ENCODE measurements at regions not wholly inside any gene's neighbourhood (a gene's known extent, or its start where the extent isn't known, plus 50 kb on each side); places are given as distances from the start of the nearest gene placed in this dataset.
A peak's percentile ranks its signal among the peaks of the same experiment; 100 is the strongest.
"Not testable (repeated sequence)": the region's sequence is repeated elsewhere in the genome, so short reads cannot be mapped to it uniquely, and the experiment has no call there.

DNA sequence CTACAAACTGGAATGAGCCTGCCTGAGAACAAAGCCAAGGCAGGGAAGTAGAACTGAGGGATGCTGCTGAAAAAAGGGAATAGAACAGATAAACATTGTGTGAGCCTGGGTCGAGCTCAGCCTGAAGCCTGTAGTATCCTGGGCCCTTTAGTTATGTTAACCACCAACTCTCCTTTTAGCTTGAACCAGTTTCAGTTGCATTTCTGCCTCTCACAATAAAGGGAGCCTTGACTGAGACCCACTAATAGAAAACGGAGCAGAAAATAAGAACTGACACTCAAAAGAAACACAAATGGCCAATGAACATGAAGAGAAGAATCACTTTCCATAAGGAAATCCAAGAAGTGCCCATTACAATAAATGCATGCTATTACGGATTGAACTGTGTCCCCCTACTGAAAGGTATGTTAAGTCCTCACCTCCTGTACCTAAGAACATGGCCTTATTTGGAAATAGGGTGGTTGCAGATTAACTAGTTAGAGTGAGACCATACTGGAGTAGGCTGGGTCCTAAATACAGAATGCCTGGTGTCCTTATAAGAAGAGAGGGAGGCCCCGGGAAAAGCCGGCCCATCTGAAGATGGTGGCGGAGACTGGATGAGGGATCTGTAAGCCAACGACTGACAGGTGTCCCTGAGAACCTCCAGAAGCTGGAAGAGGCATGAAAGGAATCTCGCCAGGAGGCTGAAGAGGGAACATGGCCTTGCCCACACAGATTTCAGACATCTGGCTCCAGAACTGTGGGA is 4423.0 kb upstream of the TPTE start:
- DNase-seq (ENCODE audit: low spot score); H3K4me2 ChIP-seq (ENCODE audit: low read depth, low read length); intact Hi-C loops (cut with micrococcal nuclease; ENCODE audit: unreplicated experiment); CTCF ChIA-PET (ENCODE audit: low intra/inter-chr PET ratio, low total read pairs); H2AFZ ChIP-seq (ENCODE audit: low read length); BruUV-seq (replicated peaks); H4K20me1 ChIP-seq (ENCODE audit: insufficient read depth, low read length); H3K4me3 ChIP-seq (replicated peaks in 1 of 3; ENCODE audit: insufficient read depth in 1 of 3, low read depth in 2 of 3, low read length in 3 of 3); H3K27me3 ChIP-seq (ENCODE audit: control insufficient read depth in 1 of 2, insufficient read depth in 2 of 2, low read length in 2 of 2); H3K9me3 ChIP-seq (ENCODE audit: low read length); POLR2A ChIA-PET; FAIRE-seq; H3K79me2 ChIP-seq (ENCODE audit: insufficient read depth, low read length); H3K36me3 ChIP-seq (replicated peaks in 1 of 2; ENCODE audit: control insufficient read depth in 1 of 2, insufficient read depth in 2 of 2, low read length in 2 of 2); in situ Hi-C loops (cut with HindIII; ENCODE audit: extremely low pct_ligation_motif_present, low pct_unique_long_range_greater_than_20kb); H3K9ac ChIP-seq (ENCODE audit: insufficient read depth, low read depth, low read length): not testable (repeated sequence)
- TF ChIP-seq MED1 (CRISPR knock-in tag; IDR thresholded peaks at IDR 0.05): peak; percentile 50; the same call in 1 of the 2 replicates
- TF ChIP-seq, protein P1, sequence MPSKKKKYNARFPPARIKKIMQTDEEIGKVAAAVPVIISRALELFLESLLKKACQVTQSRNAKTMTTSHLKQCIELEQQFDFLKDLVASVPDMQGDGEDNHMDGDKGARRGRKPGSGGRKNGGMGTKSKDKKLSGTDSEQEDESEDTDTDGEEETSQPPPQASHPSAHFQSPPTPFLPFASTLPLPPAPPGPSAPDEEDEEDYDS (CRISPR knock-in tag; IDR thresholded peaks at IDR 0.05): peak; percentile 55; the same call in 1 of the 2 replicates
- WGBS (ENCODE audit: low lambda C conversion rate): 48% methylated on average over 3 of the region's 8 CpGs
- ATAC-seq: peak; percentile 67
- Histone ChIP-seq H3K27ac (ENCODE audit: extremely low read length, insufficient read depth, low read length) (peak overlapping the region; percentile 73), H3K4me1 (ENCODE audit: insufficient read depth, low read length) (peaks cover 16% of the 10 kb centered on the region)

DNA sequence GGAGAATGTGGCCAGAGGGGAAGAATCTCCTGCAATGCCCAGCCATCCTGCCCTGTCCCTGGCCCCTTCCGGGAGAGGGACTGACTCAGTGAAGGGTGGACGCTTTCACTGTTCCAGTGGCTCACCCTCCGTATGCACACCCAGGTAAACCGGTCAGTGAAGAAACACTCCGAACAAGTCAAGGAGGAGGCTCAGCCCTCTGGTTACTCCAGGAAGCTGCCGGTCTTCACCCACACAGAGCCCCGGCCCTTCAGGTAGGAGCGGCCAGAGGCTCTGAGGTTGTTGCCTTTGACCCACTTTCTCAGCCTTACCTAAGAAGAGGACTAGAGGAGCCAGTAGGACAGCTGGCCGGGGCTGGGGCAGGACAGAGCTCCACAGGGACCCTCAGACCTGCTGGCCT is 4419.8 kb upstream of the TPTE start:
- H3K27me3 ChIP-seq (ENCODE audit: control insufficient read depth in 1 of 2, insufficient read depth in 2 of 2, low read length in 2 of 2); DNase-seq (ENCODE audit: low spot score); BruUV-seq (replicated peaks); in situ Hi-C loops (cut with HindIII; ENCODE audit: extremely low pct_ligation_motif_present, low pct_unique_long_range_greater_than_20kb); H3K9ac ChIP-seq (ENCODE audit: insufficient read depth, low read depth, low read length); FAIRE-seq; H3K9me3 ChIP-seq (ENCODE audit: low read length); H3K4me2 ChIP-seq (ENCODE audit: low read depth, low read length); H3K79me2 ChIP-seq (ENCODE audit: insufficient read depth, low read length); POLR2A ChIA-PET; H3K27ac ChIP-seq (ENCODE audit: extremely low read length, insufficient read depth, low read length); H3K36me3 ChIP-seq (replicated peaks in 1 of 2; ENCODE audit: control insufficient read depth in 1 of 2, insufficient read depth in 2 of 2, low read length in 2 of 2); intact Hi-C loops (cut with micrococcal nuclease; ENCODE audit: unreplicated experiment); ATAC-seq; CTCF ChIA-PET (ENCODE audit: low intra/inter-chr PET ratio, low total read pairs); H2AFZ ChIP-seq (ENCODE audit: low read length); H3K4me3 ChIP-seq (replicated peaks in 1 of 3; ENCODE audit: insufficient read depth in 1 of 3, low read depth in 2 of 3, low read length in 3 of 3); H4K20me1 ChIP-seq (ENCODE audit: insufficient read depth, low read length): not testable (repeated sequence)
- WGBS (ENCODE audit: low lambda C conversion rate): no CpG with 5 or more reads among the region's 9 CpGs
- H3K4me1 ChIP-seq (ENCODE audit: insufficient read depth, low read length): peaks cover 16% of the 10 kb centered on the region

DNA sequence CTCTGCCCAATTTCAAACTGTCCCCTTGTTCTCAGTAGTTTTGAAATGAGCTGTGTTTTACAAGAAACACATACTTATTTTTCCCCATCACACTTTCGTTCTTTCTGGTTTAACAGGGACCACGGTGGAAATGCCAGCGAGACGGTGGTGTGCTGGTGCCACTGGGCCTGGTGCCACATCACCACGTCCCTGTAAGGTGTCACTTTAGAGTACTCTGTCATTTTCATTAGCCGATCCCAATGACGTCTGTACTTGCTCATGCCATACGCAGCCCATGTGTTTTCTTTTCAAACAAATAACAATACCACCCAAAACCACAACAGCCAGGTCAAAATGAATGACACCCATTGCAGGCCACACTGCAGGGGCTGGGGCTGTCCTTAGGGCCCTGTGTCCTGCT is 4416.8 kb upstream of the TPTE start:
- H3K9ac ChIP-seq (ENCODE audit: insufficient read depth, low read depth, low read length); ATAC-seq; H3K27ac ChIP-seq (ENCODE audit: extremely low read length, insufficient read depth, low read length); FAIRE-seq; CTCF ChIA-PET (ENCODE audit: low intra/inter-chr PET ratio, low total read pairs); POLR2A ChIA-PET; in situ Hi-C loops (cut with HindIII; ENCODE audit: extremely low pct_ligation_motif_present, low pct_unique_long_range_greater_than_20kb); H3K4me1 ChIP-seq (ENCODE audit: insufficient read depth, low read length); H3K4me2 ChIP-seq (ENCODE audit: low read depth, low read length); DNase-seq (ENCODE audit: low spot score); intact Hi-C loops (cut with micrococcal nuclease; ENCODE audit: unreplicated experiment); H4K20me1 ChIP-seq (ENCODE audit: insufficient read depth, low read length); H3K9me3 ChIP-seq (ENCODE audit: low read length); BruUV-seq (replicated peaks); H3K27me3 ChIP-seq (ENCODE audit: control insufficient read depth in 1 of 2, insufficient read depth in 2 of 2, low read length in 2 of 2); H3K79me2 ChIP-seq (ENCODE audit: insufficient read depth, low read length); H2AFZ ChIP-seq (ENCODE audit: low read length); H3K36me3 ChIP-seq (replicated peaks in 1 of 2; ENCODE audit: control insufficient read depth in 1 of 2, insufficient read depth in 2 of 2, low read length in 2 of 2); H3K4me3 ChIP-seq (replicated peaks in 1 of 3; ENCODE audit: insufficient read depth in 1 of 3, low read depth in 2 of 3, low read length in 3 of 3): not testable (repeated sequence)
- WGBS (ENCODE audit: low lambda C conversion rate): no CpG with 5 or more reads among the region's 8 CpGs

DNA sequence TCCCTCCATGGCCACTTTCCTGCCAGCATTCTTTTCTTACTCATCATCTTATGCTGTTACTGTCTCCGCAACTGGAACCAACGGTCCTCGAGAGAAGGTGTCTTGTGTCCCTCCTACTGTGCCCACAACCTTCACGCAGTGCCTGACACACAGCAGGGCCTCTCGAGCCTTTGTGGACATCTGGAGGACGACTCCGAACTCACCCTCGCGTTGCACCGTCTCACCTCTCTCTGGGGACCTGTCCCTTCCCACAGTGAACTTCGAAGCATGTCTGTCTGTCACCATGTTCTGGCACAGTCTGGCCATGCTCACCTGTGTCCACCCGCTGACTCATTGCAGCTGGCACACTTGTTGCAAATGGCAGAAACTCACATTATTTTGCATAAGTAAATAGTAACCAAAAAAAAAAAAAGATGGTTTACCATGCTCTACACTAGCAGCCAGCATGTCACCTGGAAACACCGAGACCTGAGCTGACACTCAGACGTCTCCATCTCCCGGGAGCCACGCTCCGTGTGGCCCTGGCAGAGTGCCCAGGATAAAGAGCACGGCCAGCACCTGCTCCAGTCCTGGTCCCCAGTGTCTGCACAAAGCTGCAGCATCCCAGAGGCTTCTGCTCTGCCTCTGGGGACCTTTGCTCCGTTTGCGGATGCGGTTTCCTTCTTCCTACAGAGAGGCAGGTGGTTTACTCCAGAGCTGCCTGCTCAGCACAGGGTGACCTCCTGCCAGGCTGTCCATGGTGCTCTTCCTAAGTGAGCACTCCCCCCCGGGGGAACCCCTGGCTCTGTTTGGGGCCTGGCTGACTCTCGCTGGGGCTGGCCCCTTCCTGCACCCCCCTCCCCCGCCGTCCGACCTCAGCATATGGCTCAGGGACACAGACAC is 4414.5 kb upstream of the TPTE start:
- H3K9ac ChIP-seq (ENCODE audit: insufficient read depth, low read depth, low read length); H2AFZ ChIP-seq (ENCODE audit: low read length); BruUV-seq (replicated peaks); DNase-seq (ENCODE audit: low spot score); H3K4me1 ChIP-seq (ENCODE audit: insufficient read depth, low read length); H3K79me2 ChIP-seq (ENCODE audit: insufficient read depth, low read length); FAIRE-seq; CTCF ChIA-PET (ENCODE audit: low intra/inter-chr PET ratio, low total read pairs); in situ Hi-C loops (cut with HindIII; ENCODE audit: extremely low pct_ligation_motif_present, low pct_unique_long_range_greater_than_20kb); intact Hi-C loops (cut with micrococcal nuclease; ENCODE audit: unreplicated experiment); H3K4me3 ChIP-seq (replicated peaks in 1 of 3; ENCODE audit: insufficient read depth in 1 of 3, low read depth in 2 of 3, low read length in 3 of 3); H4K20me1 ChIP-seq (ENCODE audit: insufficient read depth, low read length); H3K4me2 ChIP-seq (ENCODE audit: low read depth, low read length); H3K27me3 ChIP-seq (ENCODE audit: control insufficient read depth in 1 of 2, insufficient read depth in 2 of 2, low read length in 2 of 2); H3K9me3 ChIP-seq (ENCODE audit: low read length); POLR2A ChIA-PET; H3K27ac ChIP-seq (ENCODE audit: extremely low read length, insufficient read depth, low read length); H3K36me3 ChIP-seq (replicated peaks in 1 of 2; ENCODE audit: control insufficient read depth in 1 of 2, insufficient read depth in 2 of 2, low read length in 2 of 2): not testable (repeated sequence)
- WGBS (ENCODE audit: low lambda C conversion rate): 53% methylated on average over 12 of the region's 26 CpGs
- peak; percentile 64 for ATAC-seq
